Posterior cingulate gyrus (tissue), 11 donors: ENCODE measurements at regions not wholly inside any gene's neighbourhood (a gene's known extent, or its start where the extent isn't known, plus 50 kb on each side); places are given as distances from the start of the nearest gene placed in this dataset.
"Not testable (repeated sequence)": the region's sequence is repeated elsewhere in the genome, so short reads cannot be mapped to it uniquely, and the experiment has no call there.

Source experiments
- DNase-seq, 10 donors: peaks; one replicate each; pipeline versions ENCODE4 v3.0.0 to v3.0.0-alpha.2; 2020 to 2021; ENCODE audit warnings: mixed read lengths in 3 of 10
- intact Hi-C: fragments of 100-400 bp; cut with DNase I; formaldehyde crosslinking; loops from one replicate; pipeline ENCODE4 v1.15.1; 2023

DNA sequence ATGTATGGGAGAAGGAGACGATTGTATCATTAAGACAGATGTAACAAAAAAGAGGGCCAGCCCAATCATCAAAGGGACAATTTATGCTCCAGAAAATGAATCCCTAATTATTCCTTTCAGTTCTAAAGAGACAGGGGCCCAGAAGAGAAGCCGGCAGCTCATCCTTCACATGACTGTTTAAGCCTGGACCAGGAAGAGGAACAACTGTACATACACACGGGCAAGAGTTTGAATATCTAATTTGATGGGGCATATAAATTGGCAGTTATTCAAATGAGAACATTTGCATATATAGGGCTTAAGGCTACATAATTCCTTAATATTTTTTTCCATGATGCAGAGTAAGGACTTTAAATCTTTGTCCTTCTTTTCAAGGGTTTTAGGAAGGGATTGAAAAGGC, 232.3 kb downstream of the TLE3 start:
- DNase-seq: no peak
- intact Hi-C loops: no loop called here

- intact Hi-C loops: no loop called here
- no peak for DNase-seq
Observed at GRCh38 chr15:69868756-69869155, 229.0 kb downstream of the TLE3 start.

DNA sequence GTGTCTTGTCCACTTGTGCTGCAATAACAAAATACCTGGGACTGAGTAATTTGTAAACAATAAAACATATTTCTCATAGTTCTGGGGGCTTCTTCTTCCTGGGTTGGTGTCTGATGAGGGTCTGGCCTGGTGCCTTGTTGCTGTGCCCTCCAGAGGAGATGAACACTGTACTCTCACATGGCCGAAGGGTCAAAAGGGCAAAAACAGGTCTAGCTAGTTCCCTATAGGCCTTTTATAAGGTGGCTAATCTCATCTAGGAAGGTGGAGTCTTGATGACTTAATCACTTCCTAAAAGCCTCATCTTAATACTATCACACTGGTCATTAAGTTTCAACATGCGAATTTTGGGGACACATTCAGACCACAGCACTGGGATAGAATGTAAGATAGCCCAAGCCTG, 228.4 kb downstream of the TLE3 start:
- intact Hi-C loops: no loop called here
- no peak for DNase-seq

GRCh38 chr15:69869881-69870505, 227.7 kb downstream of the TLE3 start:
- intact Hi-C loops: no loop called here
- DNase-seq: no peak

- intact Hi-C loops: no loop called here
- no peak for DNase-seq
Observed at GRCh38 chr15:69871511-69872134, 226.1 kb downstream of the TLE3 start.

- intact Hi-C loops: no loop called here
- no peak for DNase-seq
Observed at GRCh38 chr15:69873807-69874206, 223.9 kb downstream of the TLE3 start.

DNA sequence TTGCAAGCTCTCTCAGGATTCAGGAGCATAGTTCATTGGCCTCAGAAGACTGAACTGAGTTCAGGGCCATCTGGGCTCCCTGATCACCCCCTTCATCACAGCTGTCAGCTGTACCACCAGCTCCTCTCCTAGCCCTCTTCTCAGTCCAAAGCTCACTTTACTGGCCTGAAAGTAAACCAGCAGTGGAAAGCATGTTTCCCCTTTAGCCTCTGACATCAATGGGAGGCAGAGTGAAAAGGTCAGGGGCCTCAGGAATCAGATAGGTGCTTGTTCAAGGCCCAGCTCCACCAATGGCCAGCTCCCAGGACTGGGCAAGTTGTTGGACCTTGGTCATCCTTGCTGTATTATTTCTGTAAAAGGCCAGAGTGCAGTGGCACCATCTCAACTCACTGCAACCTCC, 223.4 kb downstream of the TLE3 start:
- intact Hi-C loops: no loop called here
- DNase-seq: no peak

DNA sequence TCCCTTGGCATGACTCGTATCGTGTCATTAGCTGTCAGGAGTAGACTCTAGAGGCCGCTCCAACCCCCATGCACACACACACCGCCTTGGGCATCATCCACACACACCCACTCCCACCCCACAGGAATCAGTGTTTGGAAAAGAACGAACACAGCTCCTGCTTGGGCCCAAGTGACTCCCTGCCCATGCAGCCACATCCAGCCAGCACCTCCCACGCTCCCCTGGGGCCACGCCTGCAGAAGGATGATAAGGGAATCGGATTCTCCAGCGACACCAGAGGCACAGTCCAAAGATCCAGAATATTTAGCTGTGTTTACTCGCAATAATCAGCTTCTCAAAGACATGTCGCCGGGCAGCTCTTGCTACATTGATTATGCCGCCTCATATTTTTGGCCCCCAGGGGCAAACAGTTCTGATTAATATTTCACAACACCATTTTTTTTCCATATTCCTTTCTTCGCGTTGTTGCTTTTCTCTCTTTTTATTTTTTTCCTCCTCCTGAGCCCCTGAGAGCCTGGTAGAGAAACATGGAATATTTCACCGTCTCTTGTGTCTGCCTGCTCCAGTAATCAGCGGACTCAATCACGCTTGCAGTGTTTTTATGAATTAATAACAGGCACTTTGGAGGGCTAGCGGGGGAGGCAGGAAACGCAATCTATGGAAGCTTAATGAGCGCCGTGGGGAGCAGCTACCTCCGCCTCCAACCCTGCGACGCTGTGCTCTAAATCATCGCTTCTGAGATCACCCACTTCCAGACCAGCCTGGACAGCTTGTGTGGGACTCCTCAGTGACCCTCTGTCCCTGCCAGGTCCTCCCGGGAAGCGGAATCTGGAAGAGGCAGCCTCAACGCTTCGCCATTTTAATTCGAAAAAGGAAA, 221.4 kb downstream of the TLE3 start:
- no peak for DNase-seq
- intact Hi-C loops: no loop called here

DNA sequence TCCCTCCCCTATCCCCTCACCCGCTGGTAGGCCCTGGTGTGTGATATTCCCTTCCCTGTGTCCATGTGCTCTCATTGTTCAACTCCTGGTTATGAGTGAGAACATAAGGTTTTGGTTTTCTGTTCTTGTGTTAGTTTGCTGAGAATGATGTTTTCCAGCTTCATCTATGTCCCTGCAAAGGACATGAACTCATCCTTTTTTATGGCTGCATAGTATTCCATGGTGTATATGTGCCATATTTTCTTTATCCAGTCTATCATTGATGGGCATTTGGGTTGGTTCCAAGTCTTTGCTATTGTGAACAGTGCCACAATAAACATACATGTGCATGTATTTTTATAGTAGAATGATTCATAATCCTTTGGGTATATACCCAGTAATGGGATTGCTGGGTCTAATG, 217.8 kb downstream of the TLE3 start:
- intact Hi-C loops, DNase-seq: not testable (repeated sequence)

DNA sequence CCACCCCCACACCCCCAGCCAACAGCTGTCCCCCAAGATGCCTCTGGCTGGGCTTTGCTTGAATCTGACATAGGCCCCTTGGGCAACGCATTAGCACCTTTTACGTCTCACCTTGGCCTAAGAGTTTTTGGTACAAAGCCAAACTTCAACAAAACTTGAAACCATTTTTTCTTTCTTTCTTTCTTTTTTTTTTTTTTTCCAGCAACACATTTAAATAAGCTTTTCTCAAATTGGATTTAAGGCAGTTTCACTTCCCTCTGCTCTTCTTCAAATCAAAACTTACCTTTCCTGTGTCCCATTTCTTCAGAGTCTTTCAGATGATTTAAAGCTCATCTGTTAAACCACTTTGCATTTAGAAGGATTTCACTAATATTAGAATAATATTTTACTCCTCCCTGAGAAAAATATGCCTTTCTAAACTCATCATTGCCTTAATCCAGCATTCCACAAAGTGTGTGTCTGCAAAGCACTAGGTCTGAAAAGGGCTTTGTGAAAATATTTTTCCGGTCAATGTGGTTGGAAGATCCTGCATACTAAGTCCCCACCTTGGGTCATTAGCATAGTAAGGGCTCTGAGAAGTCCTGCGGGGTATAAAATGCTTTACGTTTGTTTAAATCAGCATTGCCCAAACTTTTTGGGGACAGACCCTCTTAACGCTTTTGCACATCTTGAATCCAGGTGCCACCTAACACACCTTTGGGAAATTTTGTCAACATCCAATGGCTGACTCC, 217.0 kb downstream of the TLE3 start:
- DNase-seq: no peak
- intact Hi-C loops: no loop called here

DNA sequence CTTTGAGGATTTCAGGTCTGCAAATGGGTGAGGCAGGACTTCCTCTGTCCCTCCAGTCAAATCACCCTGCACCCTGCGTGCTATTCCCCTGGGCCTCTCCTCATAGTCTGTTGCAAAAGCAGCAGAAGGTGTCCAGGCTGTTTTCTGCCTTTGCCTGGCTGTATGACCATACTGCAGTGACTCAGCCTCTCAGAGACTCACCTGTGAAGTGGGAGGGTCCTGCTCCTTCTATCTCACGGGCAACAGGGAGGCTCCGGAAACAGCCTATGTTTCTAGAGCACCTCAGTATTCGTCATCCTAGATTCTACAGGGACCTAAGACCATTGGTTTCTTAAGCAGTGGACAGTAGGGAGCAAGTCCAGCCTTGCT, 216.4 kb downstream of the TLE3 start:
- intact Hi-C loops: no loop called here
- no peak for DNase-seq

DNA sequence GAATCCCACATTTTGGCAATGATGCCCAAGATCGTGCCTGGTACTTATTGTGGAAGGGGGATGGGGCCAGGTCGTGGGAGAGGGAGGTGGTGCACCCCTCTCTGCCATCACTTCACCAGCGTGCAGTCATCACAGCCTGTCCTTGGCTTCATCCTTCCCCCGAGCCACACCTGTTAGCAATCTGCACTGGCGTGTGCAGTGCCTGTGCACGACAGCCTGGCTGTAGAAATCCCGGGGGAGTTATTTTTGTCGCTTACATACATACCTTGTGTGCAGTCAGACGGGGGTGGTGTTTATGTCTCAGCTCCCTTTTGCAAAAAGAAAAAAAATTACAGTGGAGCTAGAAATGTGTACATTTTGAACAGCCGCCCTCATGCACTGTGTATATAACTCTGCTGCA, 216.0 kb downstream of the TLE3 start:
- peak in 6 of 10 donors; percentile 8 to 87 (median 40) for DNase-seq
- intact Hi-C loops: no loop called here

GRCh38 chr15:69883306-69883705, 214.4 kb downstream of the TLE3 start:
- intact Hi-C loops: no loop called here
- no peak for DNase-seq

GRCh38 chr15:69885173-69885955, 212.4 kb downstream of the TLE3 start:
- intact Hi-C loops: no loop called here
- peak in 3 of 10 donors; percentile 14 to 32 (median 16) for DNase-seq

- DNase-seq: no peak
- intact Hi-C loops: no loop called here
Observed at GRCh38 chr15:69887009-69887408, 210.7 kb downstream of the TLE3 start.

DNA sequence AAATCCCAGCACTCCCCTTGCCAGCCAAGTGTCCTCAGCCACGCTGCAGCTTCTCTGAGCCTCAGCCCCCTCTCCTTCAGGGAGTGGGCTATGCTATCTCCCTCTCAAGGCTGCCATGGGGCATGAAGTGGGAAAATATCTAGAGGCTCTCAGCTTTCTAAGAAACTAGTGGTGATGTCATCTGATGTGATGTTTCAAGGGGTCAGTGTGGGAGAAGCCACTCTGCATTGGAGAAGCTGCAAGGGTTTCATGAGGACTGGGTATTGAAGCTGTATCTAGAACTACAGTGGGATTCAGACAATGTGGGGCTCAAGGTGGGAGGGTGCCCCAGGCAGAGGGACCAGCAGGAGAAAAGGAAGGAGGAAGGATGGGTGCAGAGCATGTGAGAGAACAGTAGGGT, 210.2 kb downstream of the TLE3 start:
- intact Hi-C loops: no loop called here
- DNase-seq: no peak

DNA sequence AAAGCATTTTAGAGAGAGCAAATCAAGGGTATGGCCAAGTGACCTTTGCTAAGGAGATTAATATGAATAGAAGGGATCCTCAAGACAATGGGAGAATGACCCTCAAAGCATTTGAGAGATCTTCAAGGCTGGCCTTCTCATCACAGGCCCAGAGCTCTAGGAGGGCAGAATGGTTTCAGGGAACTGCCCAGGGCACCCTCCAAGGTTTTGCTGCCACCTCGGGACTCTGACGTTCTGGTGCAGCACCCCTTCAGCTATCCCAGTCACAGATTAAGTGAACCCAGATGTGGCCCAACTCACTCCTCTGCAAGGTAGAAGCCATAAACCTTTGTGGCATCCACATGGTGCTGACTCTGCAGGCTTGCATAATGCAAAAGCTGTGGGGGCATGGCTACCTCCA, 209.3 kb downstream of the TLE3 start:
- DNase-seq: no peak
- intact Hi-C loops: no loop called here

DNA sequence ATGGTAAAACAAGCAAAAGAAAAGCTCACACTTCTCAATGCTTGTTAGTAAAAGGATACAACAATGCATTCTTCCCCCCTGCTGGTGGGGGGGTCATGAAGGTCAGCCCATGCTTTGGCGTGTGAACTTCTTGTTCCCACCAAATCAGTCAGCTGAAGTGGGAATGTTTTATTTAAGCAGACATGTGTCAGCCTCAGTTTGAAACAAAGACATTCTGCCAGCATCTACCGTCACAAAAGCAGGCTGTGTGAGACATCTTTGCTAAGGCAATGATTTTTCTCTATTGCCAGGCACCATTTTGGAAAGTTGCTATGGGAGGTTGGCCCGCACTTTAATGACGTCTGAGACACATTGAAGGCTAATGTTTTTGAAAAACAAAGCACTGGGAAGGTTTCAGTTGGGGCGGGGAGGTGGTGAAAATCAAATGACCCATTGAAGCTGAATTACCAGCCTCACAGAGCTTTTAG, 206.6 kb downstream of the TLE3 start:
- intact Hi-C loops: no loop called here
- peak in 1 of 10 donors; percentile 17 for DNase-seq

- intact Hi-C loops: no loop called here
- DNase-seq: no peak
Observed at GRCh38 chr15:69891606-69892005, 206.1 kb downstream of the TLE3 start.

DNA sequence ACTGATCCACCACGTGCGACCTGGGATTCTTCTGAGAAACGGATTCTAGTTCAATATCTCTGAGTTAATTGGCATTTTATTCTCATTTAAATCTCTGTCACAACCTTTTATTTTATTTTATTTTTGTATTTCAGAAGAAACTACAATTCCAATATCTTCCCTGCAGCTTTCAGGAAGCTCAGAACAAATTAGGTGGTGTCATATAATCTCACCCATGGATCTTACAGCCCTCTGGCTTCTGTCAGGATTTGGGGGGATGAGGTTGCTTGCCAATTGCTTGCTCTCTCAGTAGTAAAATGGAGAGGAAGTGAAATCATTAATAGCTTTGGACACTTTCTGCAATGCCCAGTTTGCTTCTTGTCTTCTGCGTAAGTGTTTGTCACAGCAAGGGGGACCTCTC, 205.4 kb downstream of the TLE3 start:
- no peak for DNase-seq
- intact Hi-C loops: no loop called here
